Smooth muscle cell (in vitro differentiated cells): ENCODE measurements at regions not wholly inside any gene's neighbourhood (a gene's known extent, or its start where the extent isn't known, plus 50 kb on each side); places are given as distances from the start of the nearest gene placed in this dataset.

ENCODE experiments used
- DNase-seq: peaks from one replicate; lab custom pipeline; 2025; ENCODE audit not compliant: unreplicated experiment; lab: John Stamatoyannopoulos, UW
- H2AFZ ChIP-seq: fragments of 200-600 bp; sonication (generic); 2 replicates; pipeline ENCODE4 v1.6.0; 2016; ENCODE audit warnings: antibody characterized with exemption, low read depth, mild to moderate bottlenecking
- H3F3A ChIP-seq: fragments of 200-600 bp; sonication (generic); 2 replicates; pipeline ENCODE4 v1.6.0; 2017; ENCODE audit warnings: antibody characterized with exemption, low read depth
- H3K27ac ChIP-seq: fragments of 200-600 bp; sonication (generic); 2 replicates; pipeline ENCODE4 v1.5.1; 2016; ENCODE audit warnings: low read depth, mild to moderate bottlenecking
- H3K27me3 ChIP-seq: fragments of 200-600 bp; sonication (generic); 2 replicates; pipeline ENCODE4 v1.6.1; 2016; ENCODE audit warnings: low read depth, mild to moderate bottlenecking
- H3K36me3 ChIP-seq: fragments of 200-600 bp; sonication (generic); 2 replicates; pipeline ENCODE4 v1.5.1; 2016; ENCODE audit warnings: low read depth
- H3K4me1 ChIP-seq: fragments of 200-600 bp; sonication (generic); 2 replicates; pipeline ENCODE4 v1.5.1; 2016; ENCODE audit warnings: low read depth
- H3K4me2 ChIP-seq: fragments of 200-600 bp; sonication (generic); 2 replicates; pipeline ENCODE4 v1.6.0; 2016; ENCODE audit warnings: mild to moderate bottlenecking
- H3K4me3 ChIP-seq: fragments of 200-600 bp; sonication (generic); 2 replicates; pipeline ENCODE4 v1.5.1; 2016; ENCODE audit warnings: mild to moderate bottlenecking
- H3K79me2 ChIP-seq: fragments of 200-600 bp; sonication (generic); 2 replicates; pipeline ENCODE4 v1.6.0; 2016; ENCODE audit warnings: low read depth, mild to moderate bottlenecking
- H3K9ac ChIP-seq: fragments of 200-600 bp; sonication (generic); 2 replicates; pipeline ENCODE4 v1.6.0; 2016; ENCODE audit warnings: low read depth
- H3K9me3 ChIP-seq: fragments of 200-600 bp; sonication (generic); replicated peaks from 2 replicates; pipeline ENCODE4 v1.5.1; 2016; ENCODE audit warnings: low read depth
- H4K20me1 ChIP-seq: fragments of 200-600 bp; sonication (generic); 2 replicates; pipeline ENCODE4 v1.6.0; 2016; ENCODE audit warnings: low read depth
- WGBS: methylation state at CpG from one replicate; pipeline ENCODE4 v1.1.7; 2016; ENCODE audit warnings: low lambda C conversion rate; 5-methylcytosine and 5-hydroxymethylcytosine counted together
- TF ChIP-seq, protein P1 (sequence below): fragments of 200-600 bp; sonication (generic); IDR thresholded peaks from 2 replicates; pipeline ENCODE4 v1.5.1; 2017; ENCODE audit warnings: borderline replicate concordance, mild to moderate bottlenecking, antibody characterized with exemption; ENCODE audit not compliant: insufficient read depth, poor library complexity, severe bottlenecking

DNA sequence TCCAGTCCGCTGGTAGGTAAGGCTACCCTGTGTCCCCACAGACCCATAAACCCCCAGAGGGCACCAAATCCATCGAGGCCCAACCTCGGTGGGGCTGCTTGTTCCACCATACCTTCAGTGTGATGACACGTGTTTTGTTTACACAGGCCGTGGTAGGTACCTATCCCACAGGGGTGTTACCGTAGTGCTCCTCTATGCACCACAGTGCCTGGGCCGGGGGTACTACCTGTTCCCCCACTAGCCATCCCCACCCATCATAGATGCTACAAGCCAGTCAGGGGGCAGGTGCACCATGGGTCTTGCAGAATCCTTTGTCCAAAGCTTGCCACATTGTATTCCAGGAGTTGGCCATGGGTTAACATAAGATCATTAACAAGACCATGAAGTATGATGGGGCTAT lies 796.2 kb downstream of the EFNA5 start:
- no peaks in the 10 kb centered on the region for H3K79me2 ChIP-seq
- 95% methylated on average over 7 of the region's 7 CpGs for WGBS
- no peaks in the 10 kb centered on the region for H3K27me3 ChIP-seq
- TF ChIP-seq, protein P1, sequence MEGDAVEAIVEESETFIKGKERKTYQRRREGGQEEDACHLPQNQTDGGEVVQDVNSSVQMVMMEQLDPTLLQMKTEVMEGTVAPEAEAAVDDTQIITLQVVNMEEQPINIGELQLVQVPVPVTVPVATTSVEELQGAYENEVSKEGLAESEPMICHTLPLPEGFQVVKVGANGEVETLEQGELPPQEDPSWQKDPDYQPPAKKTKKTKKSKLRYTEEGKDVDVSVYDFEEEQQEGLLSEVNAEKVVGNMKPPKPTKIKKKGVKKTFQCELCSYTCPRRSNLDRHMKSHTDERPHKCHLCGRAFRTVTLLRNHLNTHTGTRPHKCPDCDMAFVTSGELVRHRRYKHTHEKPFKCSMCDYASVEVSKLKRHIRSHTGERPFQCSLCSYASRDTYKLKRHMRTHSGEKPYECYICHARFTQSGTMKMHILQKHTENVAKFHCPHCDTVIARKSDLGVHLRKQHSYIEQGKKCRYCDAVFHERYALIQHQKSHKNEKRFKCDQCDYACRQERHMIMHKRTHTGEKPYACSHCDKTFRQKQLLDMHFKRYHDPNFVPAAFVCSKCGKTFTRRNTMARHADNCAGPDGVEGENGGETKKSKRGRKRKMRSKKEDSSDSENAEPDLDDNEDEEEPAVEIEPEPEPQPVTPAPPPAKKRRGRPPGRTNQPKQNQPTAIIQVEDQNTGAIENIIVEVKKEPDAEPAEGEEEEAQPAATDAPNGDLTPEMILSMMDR: no peak
- no peak for DNase-seq
- H3K4me3 ChIP-seq: no peak overlapping the region
- H3K9ac ChIP-seq: no peak overlapping the region
- no peaks in the 10 kb centered on the region for H3F3A ChIP-seq
- H3K4me1 ChIP-seq: no peaks in the 10 kb centered on the region
- no peaks in the 10 kb centered on the region for H3K36me3 ChIP-seq
- H3K9me3 ChIP-seq: no peaks in the 10 kb centered on the region
- no peak overlapping the region for H2AFZ ChIP-seq
- no peak overlapping the region for H3K27ac ChIP-seq
- no peak overlapping the region for H3K4me2 ChIP-seq
- H4K20me1 ChIP-seq: no peaks in the 10 kb centered on the region

DNA sequence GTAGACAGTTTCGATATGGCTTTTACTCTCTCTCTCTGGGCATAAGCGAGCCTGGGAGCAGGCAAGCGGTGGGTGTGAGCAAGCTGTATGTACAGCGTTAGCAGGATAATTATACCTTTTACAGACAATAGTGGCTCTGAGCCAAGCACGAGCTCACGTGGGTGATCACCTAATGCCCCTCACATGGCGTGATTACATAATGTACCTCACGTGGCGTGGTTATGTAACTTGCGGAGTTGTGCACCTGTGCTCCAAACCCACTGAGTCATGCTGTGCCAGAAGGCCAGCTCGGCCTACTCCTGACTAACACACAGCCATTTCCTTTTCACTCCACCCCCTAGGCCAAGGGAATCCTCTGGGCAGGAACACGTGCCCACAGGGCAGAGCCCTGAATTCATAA lies 797.2 kb downstream of the EFNA5 start:
- no peaks in the 10 kb centered on the region for H4K20me1 ChIP-seq
- no peaks in the 10 kb centered on the region for H3K9me3 ChIP-seq
- H3K9ac ChIP-seq: no peak overlapping the region
- no peaks in the 10 kb centered on the region for H3K27me3 ChIP-seq
- H3F3A ChIP-seq: no peaks in the 10 kb centered on the region
- 80% methylated on average over 12 of the region's 12 CpGs for WGBS
- no peak overlapping the region for H3K4me3 ChIP-seq
- H3K4me2 ChIP-seq: no peak overlapping the region
- H2AFZ ChIP-seq: no peak overlapping the region
- H3K79me2 ChIP-seq: no peaks in the 10 kb centered on the region
- DNase-seq: no peak
- H3K36me3 ChIP-seq: no peaks in the 10 kb centered on the region
- H3K4me1 ChIP-seq: no peaks in the 10 kb centered on the region
- no peak overlapping the region for H3K27ac ChIP-seq
- TF ChIP-seq, protein P1: no peak

DNA sequence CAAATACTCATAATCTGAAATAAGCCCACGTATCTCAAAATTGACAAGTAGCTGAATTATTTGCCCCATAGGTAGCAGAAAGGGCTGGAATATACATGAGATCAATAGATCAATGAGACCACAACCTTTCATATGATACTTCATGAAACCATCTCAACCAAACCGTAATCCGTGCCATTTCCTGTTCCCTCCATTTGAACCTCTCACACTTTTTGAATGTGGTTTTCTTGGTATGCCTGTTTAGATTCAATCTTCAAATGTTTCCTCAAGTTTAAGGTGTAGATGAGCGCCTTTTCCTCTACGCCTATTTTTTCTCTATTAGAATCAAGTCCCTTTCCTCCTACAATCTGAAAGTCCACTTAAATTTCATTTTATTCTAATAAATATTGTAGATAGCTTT lies 805.5 kb downstream of the EFNA5 start:
- H3K27ac ChIP-seq: no peak overlapping the region
- DNase-seq: no peak
- H3K36me3 ChIP-seq: no peaks in the 10 kb centered on the region
- no peaks in the 10 kb centered on the region for H3K79me2 ChIP-seq
- no peak overlapping the region for H2AFZ ChIP-seq
- H4K20me1 ChIP-seq: no peaks in the 10 kb centered on the region
- H3K4me3 ChIP-seq: no peak overlapping the region
- no peaks in the 10 kb centered on the region for H3F3A ChIP-seq
- WGBS: 96% methylated on average over 5 of the region's 5 CpGs
- no peaks in the 10 kb centered on the region for H3K27me3 ChIP-seq
- H3K4me2 ChIP-seq: no peak overlapping the region
- TF ChIP-seq, protein P1: no peak
- H3K9ac ChIP-seq: no peak overlapping the region
- H3K9me3 ChIP-seq: no peaks in the 10 kb centered on the region
- no peaks in the 10 kb centered on the region for H3K4me1 ChIP-seq

DNA sequence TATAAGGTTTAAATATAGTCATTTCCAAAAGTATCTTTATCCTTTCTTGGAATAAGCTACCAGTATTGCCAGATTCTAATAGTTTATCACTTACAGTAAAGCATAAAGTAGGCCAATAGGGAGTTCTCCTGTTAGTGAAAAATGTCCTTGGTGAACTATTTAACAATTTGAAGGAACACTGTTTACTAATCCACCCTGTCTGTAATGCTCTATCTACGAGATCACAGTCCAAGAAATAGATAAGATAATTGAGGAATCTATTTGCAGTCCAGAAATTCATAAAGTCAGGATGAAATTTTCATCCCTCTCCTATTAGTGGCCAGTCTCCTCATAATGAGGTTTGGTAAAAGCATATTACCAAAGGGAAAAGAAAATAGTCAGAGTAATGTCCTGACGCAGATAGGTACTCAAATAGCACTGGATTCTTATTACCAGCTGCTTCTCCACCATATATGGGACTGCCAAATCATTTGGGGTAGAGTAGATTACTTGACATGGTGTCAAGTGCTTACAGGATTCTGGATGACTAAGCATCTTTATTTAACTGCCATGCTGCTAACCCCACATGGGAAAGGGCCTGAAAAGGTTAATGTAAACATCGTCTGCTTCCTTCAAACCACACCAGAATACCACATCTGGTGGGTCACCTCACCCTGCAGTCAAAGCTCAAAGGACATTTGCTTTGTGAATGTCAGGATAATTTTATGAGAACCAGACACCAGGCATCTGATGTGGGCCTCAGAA lies 808.1 kb downstream of the EFNA5 start:
- Histone ChIP-seq H3K27me3 (no peaks in the 10 kb centered on the region), H3K9me3 (no peaks in the 10 kb centered on the region), H4K20me1 (no peaks in the 10 kb centered on the region), H3K79me2 (no peaks in the 10 kb centered on the region), H3F3A (no peaks in the 10 kb centered on the region), H3K27ac (peak overlapping the region; percentile 61), H3K4me2 (peak overlapping the region; percentile 30), H3K4me3 (no peak overlapping the region), H3K4me1 (no peaks in the 10 kb centered on the region), H3K36me3 (no peaks in the 10 kb centered on the region), H2AFZ (no peak overlapping the region), H3K9ac (no peak overlapping the region)
- TF ChIP-seq, protein P1: no peak
- no peak for DNase-seq
- WGBS: 22% methylated on average over 3 of the region's 3 CpGs
